GM12878 (cell line): ENCODE measurements at regions not wholly inside any gene's neighbourhood (a gene's known extent, or its start where the extent isn't known, plus 50 kb on each side); places are given as distances from the start of the nearest gene placed in this dataset.

Experiments used
- ATAC-seq: fragments of 200-7000 bp; cut with Tn5 transposase; 3 replicates; pipeline ENCODE4 v1.9.1; 2020; ENCODE audit warnings: mild to moderate bottlenecking, moderate library complexity
- BruUV-seq: library from RNA; stranded (reverse); fragments of 400-500 nt; replicated peaks from 2 replicates; lab custom pipeline; 2021; lab: Mats Ljungman, UMichigan
- CTCF ChIA-PET: fragments of 300-600 bp; sonication (Branson Sonifier 250); formaldehyde crosslinking; extraction: SDS; loops from one replicate; lab custom pipeline; 2021; ENCODE audit warnings: inconsistent platforms; lab: Yijun Ruan, JAX
- POLR2A ChIA-PET: fragments of 350-600 bp; formaldehyde crosslinking; extraction: SDS; loops from one replicate; lab custom pipeline; 2021; ENCODE audit warnings: inconsistent platforms; lab: Charles Lee
- RAD21 ChIA-PET: fragments of 300-600 bp; sonication (Branson Sonifier 250); formaldehyde crosslinking; loops from one replicate; lab custom pipeline; 2023; ENCODE audit warnings: antibody characterized with exemption; ENCODE audit not compliant: unreplicated experiment; lab: Charles Lee
- SMC1A ChIA-PET: fragments of 300-600 bp; sonication (Branson Sonifier 250); formaldehyde crosslinking; loops from one replicate; lab custom pipeline; 2023; ENCODE audit not compliant: unreplicated experiment, uncharacterized antibody; lab: Charles Lee
- DNase-seq: peaks from one replicate; pipeline ENCODE4 v3.0.0-alpha.2; 2011; ENCODE audit warnings: low read depth, low spot score
- FAIRE-seq: peaks from 3 replicates; lab custom pipeline; 2011; peaks lifted over from hg19 to GRCh38; lab: Jason Lieb, UNC
- H2AFZ ChIP-seq: 2 replicates; pipeline ENCODE4 v1.6.0; 2011; ENCODE audit warnings: low read depth, low read length, control low read depth; ENCODE audit not compliant: control insufficient read depth
- H3K27ac ChIP-seq: 2 replicates; pipeline ENCODE4 v1.5.1; 2011; ENCODE audit warnings: control low read depth; ENCODE audit not compliant: control insufficient read depth, insufficient read depth
- H3K27me3 ChIP-seq, 2 experiments: replicated peaks in 1 of 2; 2 replicates each; pipeline versions ENCODE4 v1.6.0 to v1.6.1; 2011; ENCODE audit warnings: low read length in 1 of 2; ENCODE audit not compliant: control insufficient read depth in 2 of 2, insufficient read depth in 2 of 2
- H3K36me3 ChIP-seq, 2 experiments: 2 replicates each; pipeline ENCODE4 v1.5.1; 2011; ENCODE audit warnings: low read length in 1 of 2; ENCODE audit not compliant: control insufficient read depth in 2 of 2, insufficient read depth in 2 of 2
- H3K4me1 ChIP-seq: 2 replicates; pipeline ENCODE4 v1.6.1; 2011; ENCODE audit warnings: mild to moderate bottlenecking, low read length, moderate library complexity, mixed read lengths; ENCODE audit not compliant: control insufficient read depth, insufficient read depth
- H3K4me2 ChIP-seq: 2 replicates; pipeline ENCODE4 v1.6.0; 2011; ENCODE audit warnings: control low read depth; ENCODE audit not compliant: control insufficient read depth, insufficient read depth
- H3K4me3 ChIP-seq: fragments of 200-600 bp; sonication (generic); 2 replicates; pipeline ENCODE4 v1.5.1; 2016
- H3K79me2 ChIP-seq: 2 replicates; pipeline ENCODE4 v1.6.0; 2011; ENCODE audit warnings: low read length; ENCODE audit not compliant: control insufficient read depth, insufficient read depth
- H3K9ac ChIP-seq: 2 replicates; pipeline ENCODE4 v1.8.0; 2011; ENCODE audit warnings: low read length, control low read depth, mixed read lengths; ENCODE audit not compliant: control insufficient read depth, insufficient read depth
- H3K9me3 ChIP-seq: replicated peaks from 3 replicates; pipeline ENCODE4 v1.5.1; 2011; ENCODE audit warnings: mild to moderate bottlenecking, low read length; ENCODE audit not compliant: control insufficient read depth, insufficient read depth
- H4K20me1 ChIP-seq: 2 replicates; pipeline ENCODE4 v1.6.0; 2011; ENCODE audit not compliant: control insufficient read depth, insufficient read depth
- EP300 ChIP-seq, 2 experiments: fragments of 150-350 bp in 1 of 2; IDR thresholded peaks; 2 replicates each; pipeline ENCODE4 v1.6.1; 2011 to 2012; ENCODE audit warnings: low read depth in 2 of 2, low read length in 2 of 2, borderline replicate concordance in 1 of 2, improper control_type of control experiment in 1 of 2, inconsistent platforms in 1 of 2; ENCODE audit not compliant: control insufficient read depth in 1 of 2
- NRF1 ChIP-seq: conservative IDR thresholded peaks from 2 replicates; pipeline ENCODE4 v1.6.1; 2011; ENCODE audit warnings: mild to moderate bottlenecking, low read depth, low read length, improper control_type of control experiment
- PBX3 ChIP-seq: IDR thresholded peaks from 2 replicates; pipeline ENCODE4 v1.6.1; 2011; ENCODE audit warnings: mild to moderate bottlenecking, low read depth, low read length, moderate library complexity; ENCODE audit not compliant: insufficient replicate concordance
- RELA ChIP-seq: fragments of 450-650 bp; IDR thresholded peaks from 2 replicates; pipeline ENCODE4 v1.8.0; 2014; ENCODE audit warnings: borderline replicate concordance; ENCODE audit not compliant: partially characterized antibody
- SRF ChIP-seq, 2 experiments: IDR thresholded peaks; 2 replicates each; pipeline ENCODE4 v1.6.1; 2011; ENCODE audit warnings: low read depth in 2 of 2, low read length in 2 of 2, mild to moderate bottlenecking in 1 of 2, moderate library complexity in 1 of 2
- TCF3 ChIP-seq: IDR thresholded peaks from 2 replicates; pipeline ENCODE4 v1.6.1; 2012; ENCODE audit warnings: low read depth, mild to moderate bottlenecking, low read length, borderline replicate concordance; ENCODE audit not compliant: insufficient read depth
- ZBED1 ChIP-seq: IDR thresholded peaks from 2 replicates; pipeline ENCODE4 v1.6.1; 2016; ENCODE audit warnings: borderline replicate concordance
- ZNF207 ChIP-seq: fragments of 450-650 bp; IDR thresholded peaks from 2 replicates; pipeline ENCODE4 v1.6.1; 2014; ENCODE audit warnings: antibody characterized with exemption, mild to moderate bottlenecking, borderline replicate concordance
- WGBS: methylation state at CpG from one replicate; pipeline ENCODE4 v1.1.6; 2016; ENCODE audit warnings: low lambda C conversion rate; ENCODE audit not compliant: insufficient replicate concordance, insufficient coverage; ENCODE audit errors: missing lambda C conversion rate; 5-methylcytosine and 5-hydroxymethylcytosine counted together
- in situ Hi-C: fragments of 300-500 bp; cut with MboI; formaldehyde crosslinking; loops from 9 replicates; pipeline ENCODE4 v1.14.3; 2018; ENCODE audit warnings: mixed read lengths
- intact Hi-C: fragments of 100-400 bp; cut with micrococcal nuclease; formaldehyde crosslinking; loops from one replicate; pipeline ENCODE4 v1.14.2; 2022; ENCODE audit not compliant: unreplicated experiment

DNA sequence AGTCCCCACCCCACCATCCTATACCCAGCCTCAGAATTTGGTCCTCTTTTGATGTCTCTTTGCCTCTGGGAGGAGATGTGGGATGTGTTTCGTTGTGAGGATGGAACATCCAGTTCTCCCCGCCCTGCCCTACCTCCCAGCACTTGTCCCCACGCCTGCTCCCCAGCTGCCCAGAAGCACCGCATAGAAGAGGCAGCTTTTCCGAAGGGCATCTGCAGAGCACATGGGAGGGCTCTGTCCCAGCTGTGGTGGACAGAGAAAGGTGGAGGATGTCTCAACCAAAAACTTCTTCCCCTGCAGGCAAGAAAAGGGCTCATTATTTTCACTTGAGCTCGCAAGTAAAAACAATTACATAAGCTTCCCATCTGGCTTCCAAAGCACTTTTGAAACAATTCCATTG lies 302.6 kb downstream of the PCNX1 start:
- H3K79me2 ChIP-seq: no peaks in the 10 kb centered on the region
- ChIA-PET SMC1A (interaction anchor here (1.2 kb wide), 1 partner anchor 8 kb away, joined by 3 read pairs; no protein-coding TSS in a partner anchor), RAD21 (no interaction called here), CTCF (no interaction called here), POLR2A (no interaction called here)
- H3K4me3 ChIP-seq: no peak overlapping the region
- in situ Hi-C loops: no loop called here
- no peaks in the 10 kb centered on the region for H4K20me1 ChIP-seq
- BruUV-seq: no TSS peak
- TF ChIP-seq ZNF207 (no peak), ZBED1 (no peak), EP300 (IDR thresholded peaks at IDR 0.05; ENCODE audit: borderline replicate concordance in 1 of 2, control insufficient read depth in 1 of 2, low read depth in 2 of 2, low read length in 2 of 2) (no peak), TCF3 (no peak), RELA (no peak), PBX3 (no peak), SRF (IDR thresholded peaks at IDR 0.05; ENCODE audit: low read depth in 2 of 2, low read length in 2 of 2) (no peak), NRF1 (no peak)
- no peak overlapping the region for H2AFZ ChIP-seq
- H3K27me3 ChIP-seq: no peaks in the 10 kb centered on the region
- no peak overlapping the region for H3K27ac ChIP-seq
- H3K9ac ChIP-seq: no peak overlapping the region
- H3K4me2 ChIP-seq: no peak overlapping the region
- H3K36me3 ChIP-seq: no peaks in the 10 kb centered on the region
- 71% methylated on average over 6 of the region's 6 CpGs for WGBS
- FAIRE-seq (no peak), DNase-seq (no peak), ATAC-seq (no peak)
- H3K9me3 ChIP-seq: no peaks in the 10 kb centered on the region; the same call in none of the 3 replicates
- H3K4me1 ChIP-seq: no peaks in the 10 kb centered on the region
- intact Hi-C loops: no loop called here
